Neural cell (in vitro differentiated cells): ENCODE measurements at regions not wholly inside any gene's neighbourhood (a gene's known extent, or its start where the extent isn't known, plus 50 kb on each side); places are given as distances from the start of the nearest gene placed in this dataset.

ENCODE experiments used
- EZH2 ChIP-seq: fragments of 200-600, 300-800 bp; shearing (Covaris generic), sonication (generic); IDR thresholded peaks from 2 replicates; pipeline ENCODE4 v1.6.1; 2014; ENCODE audit warnings: antibody characterized with exemption, low read length, borderline replicate concordance, mild to moderate bottlenecking; ENCODE audit not compliant: insufficient read depth, poor library complexity, severe bottlenecking
- TAF1 ChIP-seq: IDR thresholded peaks from 2 replicates; pipeline ENCODE4 v1.6.1; 2012; ENCODE audit warnings: low read depth

DNA sequence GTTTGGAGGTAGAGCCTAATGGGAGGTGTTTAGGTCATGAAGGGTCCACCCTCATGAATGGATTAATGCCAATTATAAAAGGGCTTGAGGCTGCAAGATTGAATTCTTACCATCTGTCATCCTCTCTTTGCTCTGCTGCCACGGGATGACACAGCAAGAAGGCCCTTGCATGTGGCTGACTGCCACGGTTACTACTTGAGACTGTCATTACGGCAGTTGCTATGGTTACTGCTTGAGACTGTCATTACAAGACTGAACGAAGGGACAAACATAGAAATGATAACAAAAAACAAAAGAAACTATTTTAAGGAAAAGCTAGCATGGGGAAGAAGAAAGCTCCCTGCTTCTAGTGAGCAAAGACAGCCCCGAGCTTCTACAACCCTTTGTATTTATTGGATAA lies 715.0 kb downstream of the TFAP2A start:
- TF ChIP-seq TAF1 (no peak), EZH2 (no peak)
